H9 (cell line): ENCODE measurements at regions not wholly inside any gene's neighbourhood (a gene's known extent, or its start where the extent isn't known, plus 50 kb on each side); places are given as distances from the start of the nearest gene placed in this dataset.

ENCODE experiments used
- DNase-seq: peaks from one replicate; pipeline ENCODE4 v3.0.0-alpha.2; 2017
- H2AFZ ChIP-seq: one replicate; pipeline ENCODE4 v1.6.1; 2013; ENCODE audit warnings: mild to moderate bottlenecking, low read length, control low read depth, moderate library complexity
- H2AK5ac ChIP-seq: 2 replicates; pipeline ENCODE4 v1.6.1; 2013; ENCODE audit warnings: low read length, control low read depth, mixed read lengths; ENCODE audit not compliant: insufficient read length
- H2BK120ac ChIP-seq: one replicate; pipeline ENCODE4 v1.6.1; 2013; ENCODE audit warnings: low read depth, mild to moderate bottlenecking, low read length, control low read depth, inconsistent platforms; ENCODE audit not compliant: poor library complexity, severe bottlenecking
- H2BK12ac ChIP-seq: 2 replicates; pipeline ENCODE4 v1.6.1; 2013; ENCODE audit warnings: low read length, control low read depth, mixed read lengths, low read depth; ENCODE audit not compliant: insufficient read length
- H2BK15ac ChIP-seq: 2 replicates; pipeline ENCODE4 v1.6.1; 2013; ENCODE audit warnings: low read depth, low read length, control low read depth
- H2BK20ac ChIP-seq: one replicate; pipeline ENCODE4 v1.6.1; 2013; ENCODE audit warnings: low read depth, mild to moderate bottlenecking, low read length, control low read depth, inconsistent platforms; ENCODE audit not compliant: poor library complexity, severe bottlenecking
- H2BK5ac ChIP-seq: 2 replicates; pipeline ENCODE4 v1.6.1; 2013; ENCODE audit warnings: low read length, control low read depth, mixed read lengths; ENCODE audit not compliant: insufficient read length
- H3K14ac ChIP-seq: 2 replicates; pipeline ENCODE4 v1.6.1; 2013; ENCODE audit warnings: low read length, control low read depth; ENCODE audit not compliant: insufficient read depth
- H3K18ac ChIP-seq: 2 replicates; pipeline ENCODE4 v1.6.1; 2013; ENCODE audit warnings: low read depth, mild to moderate bottlenecking, mixed read lengths, low read length, control low read depth; ENCODE audit not compliant: insufficient read length
- H3K23ac ChIP-seq: 2 replicates; pipeline ENCODE4 v1.6.1; 2013; ENCODE audit warnings: low read length, control low read depth, mixed read lengths, low read depth; ENCODE audit not compliant: insufficient read length
- H3K23me2 ChIP-seq: 2 replicates; pipeline ENCODE4 v1.6.1; 2013; ENCODE audit warnings: low read depth, mild to moderate bottlenecking, mixed read lengths, low read length, control low read depth; ENCODE audit not compliant: insufficient read length, poor library complexity, severe bottlenecking
- H3K27ac ChIP-seq: 2 replicates; pipeline ENCODE4 v1.5.1; 2013; ENCODE audit warnings: low read length, control low read depth, mixed read lengths, low read depth; ENCODE audit not compliant: insufficient read length
- H3K27me3 ChIP-seq: 2 replicates; pipeline ENCODE4 v1.6.1; 2013; ENCODE audit warnings: low read length, control low read depth, inconsistent platforms; ENCODE audit not compliant: insufficient read depth
- H3K4ac ChIP-seq: 2 replicates; pipeline ENCODE4 v1.6.1; 2013; ENCODE audit warnings: low read depth, mild to moderate bottlenecking, control low read depth, inconsistent platforms, low read length, moderate library complexity
- H3K4me1 ChIP-seq: 2 replicates; pipeline ENCODE4 v1.6.1; 2013; ENCODE audit warnings: low read length, control low read depth, inconsistent platforms; ENCODE audit not compliant: insufficient read depth
- H3K4me2 ChIP-seq: 2 replicates; pipeline ENCODE4 v1.6.1; 2013; ENCODE audit warnings: low read length, control low read depth, mixed read lengths; ENCODE audit not compliant: insufficient read length, insufficient read depth
- H3K56ac ChIP-seq: 2 replicates; pipeline ENCODE4 v1.6.1; 2013; ENCODE audit warnings: low read depth, mild to moderate bottlenecking, mixed read lengths, low read length, control low read depth; ENCODE audit not compliant: insufficient read length
- H3K79me1 ChIP-seq: 2 replicates; pipeline ENCODE4 v1.6.1; 2013; ENCODE audit warnings: low read depth, mild to moderate bottlenecking, moderate library complexity, low read length, control low read depth, inconsistent platforms; ENCODE audit not compliant: insufficient read depth, poor library complexity, severe bottlenecking
- H3K79me2 ChIP-seq: 2 replicates; pipeline ENCODE4 v1.6.1; 2013; ENCODE audit warnings: low read length, control low read depth, inconsistent platforms; ENCODE audit not compliant: insufficient read depth
- H3K9ac ChIP-seq: 2 replicates; pipeline ENCODE4 v1.6.1; 2013; ENCODE audit warnings: low read length, control low read depth, mixed read lengths; ENCODE audit not compliant: insufficient read length; ENCODE audit errors: extremely low read depth
- H3K9me3 ChIP-seq: one replicate; pipeline ENCODE4 v1.6.1; 2013; ENCODE audit warnings: low read depth, low read length, inconsistent platforms; ENCODE audit not compliant: control insufficient read depth
- H3T11ph ChIP-seq: one replicate; pipeline ENCODE4 v1.6.1; 2013; ENCODE audit warnings: mild to moderate bottlenecking, low read length, control low read depth, inconsistent platforms
- H4K20me1 ChIP-seq: one replicate; pipeline ENCODE4 v1.6.1; 2013; ENCODE audit not compliant: control insufficient read depth, insufficient read length, insufficient read depth
- H4K5ac ChIP-seq: 2 replicates; pipeline ENCODE4 v1.6.1; 2013; ENCODE audit warnings: low read depth, mild to moderate bottlenecking, mixed read lengths, low read length, control low read depth; ENCODE audit not compliant: insufficient read length
- H4K8ac ChIP-seq: replicated peaks from 2 replicates; pipeline ENCODE4 v1.6.1; 2013; ENCODE audit warnings: low read length, control low read depth, mixed read lengths, low read depth; ENCODE audit not compliant: insufficient read length
- H4K91ac ChIP-seq: 2 replicates; pipeline ENCODE4 v1.6.1; 2013; ENCODE audit warnings: low read depth, mild to moderate bottlenecking, moderate library complexity, mixed read lengths, low read length, control low read depth; ENCODE audit not compliant: insufficient read length
- H3K27ac Mint-ChIP-seq, 3 experiments: 2 replicates in 2 of 3; 3 replicates in 1 of 3; pipeline ENCODE4 v1.8.0; 2020 to 2021; ENCODE audit warnings: mixed read lengths in 3 of 3, mild to moderate bottlenecking in 1 of 3, moderate library complexity in 1 of 3
- H3K27me3 Mint-ChIP-seq: 2 replicates; pipeline ENCODE4 v1.8.0; 2021; ENCODE audit warnings: low read depth, mild to moderate bottlenecking, moderate library complexity, mixed read lengths
- H3K36me3 Mint-ChIP-seq, 3 experiments: 2 replicates in 2 of 3; 3 replicates in 1 of 3; pipeline ENCODE4 v1.8.0; 2020 to 2021; ENCODE audit warnings: low read depth in 3 of 3, mixed read lengths in 3 of 3; ENCODE audit not compliant: insufficient read depth in 1 of 3
- H3K4me1 Mint-ChIP-seq, 2 experiments: 2 replicates each; pipeline ENCODE4 v1.8.0; 2020; ENCODE audit warnings: mixed read lengths in 2 of 2
- H3K4me3 Mint-ChIP-seq, 2 experiments: 2 replicates in 1 of 2; 3 replicates in 1 of 2; pipeline ENCODE4 v1.8.0; 2020 to 2021; ENCODE audit warnings: mild to moderate bottlenecking in 2 of 2, mixed read lengths in 2 of 2, moderate library complexity in 1 of 2
- H3K9me3 Mint-ChIP-seq, 2 experiments: 2 replicates in 1 of 2; 3 replicates in 1 of 2; pipeline ENCODE4 v1.8.0; 2020; ENCODE audit warnings: mild to moderate bottlenecking in 2 of 2, mixed read lengths in 2 of 2, moderate library complexity in 1 of 2
- whole genome bisulfite sequencing: extraction: QIAGEN DNeasy Blood & Tissue Kit; methylation state at CpG from one replicate; pipeline ENCODE4 v1.1.7; 2013; ENCODE audit warnings: missing lambda C conversion rate, low lambda C conversion rate, mixed read lengths; ENCODE audit not compliant: insufficient read length; ENCODE audit errors: extremely low coverage; 5-methylcytosine and 5-hydroxymethylcytosine counted together
- TF ChIP-seq, protein P1 (sequence below): fragments of 200-600 bp; sonication (generic); conservative IDR thresholded peaks from 3 replicates; pipeline ENCODE4 v1.8.0; 2021; ENCODE audit warnings: antibody characterized with exemption, mild to moderate bottlenecking

DNA sequence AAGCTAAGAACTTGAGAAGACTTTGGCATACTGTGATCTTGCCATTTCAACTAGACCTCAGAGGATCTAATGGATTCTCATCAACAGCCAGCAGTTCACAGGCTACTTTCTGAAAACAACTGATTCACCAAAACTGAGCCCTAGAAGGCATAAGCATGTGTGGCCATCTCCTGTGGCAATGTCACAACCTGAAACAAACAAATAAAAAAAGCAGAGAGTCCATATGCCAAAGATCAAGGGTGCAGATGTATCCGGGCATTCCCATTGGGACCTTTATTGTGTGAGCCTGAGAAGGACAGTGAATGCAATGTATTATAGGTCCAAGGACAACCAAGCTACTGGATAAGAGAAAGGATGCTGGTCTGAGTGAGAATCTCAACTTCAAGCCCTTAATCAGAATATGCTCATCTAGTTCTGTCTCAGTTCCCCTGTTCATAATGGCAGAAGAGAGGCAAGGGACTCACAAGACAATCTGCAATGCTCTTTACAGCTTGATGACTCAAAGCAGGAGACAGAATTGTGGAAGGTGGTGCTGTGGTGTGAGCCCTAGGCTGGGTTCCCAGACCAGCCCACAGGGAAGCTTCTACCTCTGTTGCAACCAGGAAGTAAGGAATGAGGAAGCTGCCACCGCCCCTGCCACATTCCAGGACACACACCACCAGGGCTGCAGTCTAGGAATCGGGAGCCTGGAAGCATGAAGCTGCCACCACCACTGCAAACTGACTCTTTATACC lies 133.7 kb downstream of the RAP2A start:
- WGBS, result no CpG with 5 or more reads among the region's 3 CpGs
- H3K9me3 ChIP-seq, result no peaks in the 10 kb centered on the region

More for the DNA sequence above, 133.7 kb downstream of the RAP2A start:
- H3K4me1 Mint-ChIP-seq, result peaks cover 32 to 34% of the 10 kb centered on the region in 2 experiments
- Histone ChIP-seq H3T11ph (no peak overlapping the region), H2BK120ac (no peak overlapping the region), H2BK15ac (no peak overlapping the region), H3K56ac (no peak overlapping the region), H3K79me1 (no peaks in the 10 kb centered on the region), H3K18ac (no peak overlapping the region), H2BK20ac (no peak overlapping the region), H4K91ac (no peak overlapping the region), H4K20me1 (no peaks in the 10 kb centered on the region), H3K4me2 (no peak overlapping the region), H4K5ac (no peak overlapping the region), H3K23me2 (no peaks in the 10 kb centered on the region), H3K79me2 (no peaks in the 10 kb centered on the region), H2AK5ac (no peak overlapping the region), H3K9ac (no peak overlapping the region), H3K4me1 (peaks cover 4% of the 10 kb centered on the region; the same call in 1 of the 2 replicates), H2AFZ (no peak overlapping the region), H2BK5ac (no peak overlapping the region), H3K27me3 (no peaks in the 10 kb centered on the region), H3K27ac (no peak overlapping the region), H3K23ac (no peak overlapping the region), H4K8ac (no peak overlapping the region), H3K14ac (no peak overlapping the region), H2BK12ac (no peak overlapping the region), H3K4ac (no peak overlapping the region)
- no peak overlapping the region for H3K4me3 Mint-ChIP-seq
- H3K9me3 Mint-ChIP-seq, result no peaks in the 10 kb centered on the region
- TF ChIP-seq, protein P1, sequence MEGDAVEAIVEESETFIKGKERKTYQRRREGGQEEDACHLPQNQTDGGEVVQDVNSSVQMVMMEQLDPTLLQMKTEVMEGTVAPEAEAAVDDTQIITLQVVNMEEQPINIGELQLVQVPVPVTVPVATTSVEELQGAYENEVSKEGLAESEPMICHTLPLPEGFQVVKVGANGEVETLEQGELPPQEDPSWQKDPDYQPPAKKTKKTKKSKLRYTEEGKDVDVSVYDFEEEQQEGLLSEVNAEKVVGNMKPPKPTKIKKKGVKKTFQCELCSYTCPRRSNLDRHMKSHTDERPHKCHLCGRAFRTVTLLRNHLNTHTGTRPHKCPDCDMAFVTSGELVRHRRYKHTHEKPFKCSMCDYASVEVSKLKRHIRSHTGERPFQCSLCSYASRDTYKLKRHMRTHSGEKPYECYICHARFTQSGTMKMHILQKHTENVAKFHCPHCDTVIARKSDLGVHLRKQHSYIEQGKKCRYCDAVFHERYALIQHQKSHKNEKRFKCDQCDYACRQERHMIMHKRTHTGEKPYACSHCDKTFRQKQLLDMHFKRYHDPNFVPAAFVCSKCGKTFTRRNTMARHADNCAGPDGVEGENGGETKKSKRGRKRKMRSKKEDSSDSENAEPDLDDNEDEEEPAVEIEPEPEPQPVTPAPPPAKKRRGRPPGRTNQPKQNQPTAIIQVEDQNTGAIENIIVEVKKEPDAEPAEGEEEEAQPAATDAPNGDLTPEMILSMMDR, result no peak
- H3K27ac Mint-ChIP-seq, result no peak overlapping the region
- H3K36me3 Mint-ChIP-seq, result no peaks in the 10 kb centered on the region
- DNase-seq, result peak; percentile 45
- H3K27me3 Mint-ChIP-seq, result no peaks in the 10 kb centered on the region; the same call in 1 of the 2 replicates
